ENCODE measurements at regions not wholly inside any gene's neighbourhood (a gene's known extent, or its start where the extent isn't known, plus 50 kb on each side); places are given as distances from the start of the nearest gene placed in this dataset.

- Mint-ChIP-seq H3K9me3 (no peaks in the 10 kb centered on the region), H3K4me3 (peak overlapping the region; percentile 5), H3K4me1 (peaks cover 4% of the 10 kb centered on the region), H3K36me3 (ENCODE audit: low read depth) (no peaks in the 10 kb centered on the region), H3K27me3 (no peaks in the 10 kb centered on the region), H3K27ac (no peak overlapping the region)
- ChIA-PET CTCF (interaction anchor here (0.8 to 2.7 kb wide), 24 partner anchors 8 to 504 kb away, joined by 3 to 52 read pairs (median 4); partner anchors contain the start of genes PDCD10, SERPINI1 and ZBBX), POLR2A (interaction anchor here (0.7 kb wide), 1 partner anchor 39 kb away, joined by 3 read pairs; no protein-coding TSS in a partner anchor)
- intact Hi-C loops (cut with micrococcal nuclease), result loop anchor here (1.0 to 5.0 kb wide), 7 partner anchors 45 to 1867 kb away; partner anchors contain the start of genes SERPINI1 and ZBBX
- peak; percentile 64 for ATAC-seq (ENCODE audit: low read depth)
- TF ChIP-seq CTCF (IDR thresholded peaks at IDR 0.05), result peak; percentile 31
- DNase-seq, result no peak
Measured at GRCh38 chr3:167882057-167882667, 146.6 kb downstream of the SERPINI1 start.

- ATAC-seq (ENCODE audit: low read depth) (no peak), DNase-seq (no peak)
- no peaks in the 10 kb centered on the region for H3K9me3 Mint-ChIP-seq
- no peak overlapping the region for H3K4me3 Mint-ChIP-seq
- peaks cover 4% of the 10 kb centered on the region for H3K4me1 Mint-ChIP-seq
- no peaks in the 10 kb centered on the region for H3K36me3 Mint-ChIP-seq (ENCODE audit: low read depth)
- POLR2A ChIA-PET, result no interaction called here
- no peak for TF ChIP-seq CTCF (IDR thresholded peaks at IDR 0.05)
- CTCF ChIA-PET, result interaction anchor here (1.0 to 2.7 kb wide), 5 partner anchors 42 to 499 kb away, joined by 3 to 52 read pairs (median 13); partner anchors contain the start of gene ZBBX
- H3K27ac Mint-ChIP-seq, result no peak overlapping the region
- peaks cover 2% of the 10 kb centered on the region for H3K27me3 Mint-ChIP-seq
- intact Hi-C loops (cut with micrococcal nuclease), result loop anchor here (5.0 kb wide), 2 partner anchors 143 to 1043 kb away; partner anchors contain the start of gene SERPINI1
Measured at GRCh38 chr3:167880183-167880582, 144.7 kb downstream of the SERPINI1 start.

- H3K36me3 Mint-ChIP-seq (ENCODE audit: low read depth), result no peaks in the 10 kb centered on the region
- ChIA-PET POLR2A (no interaction called here), CTCF (no interaction called here)
- H3K4me3 Mint-ChIP-seq, result no peak overlapping the region
- H3K4me1 Mint-ChIP-seq, result peaks cover under 1% of the 10 kb centered on the region
- H3K27me3 Mint-ChIP-seq, result peaks cover 4% of the 10 kb centered on the region
- H3K27ac Mint-ChIP-seq, result no peak overlapping the region
- TF ChIP-seq CTCF (IDR thresholded peaks at IDR 0.05), result no peak
- no peaks in the 10 kb centered on the region for H3K9me3 Mint-ChIP-seq
- DNase-seq (no peak), ATAC-seq (ENCODE audit: low read depth) (no peak)
- intact Hi-C loops (cut with micrococcal nuclease), result loop anchor here (2.0 kb wide), 1 partner anchor 34 kb away; no protein-coding TSS in a partner anchor
Measured at GRCh38 chr3:167876620-167877281, 141.2 kb downstream of the SERPINI1 start.

Measured in activated B cell treated with CpG ODN at 0.5 μM for 24 hours (primary cell).